ENCODE measurements at regions not wholly inside any gene's neighbourhood (a gene's known extent, or its start where the extent isn't known, plus 50 kb on each side); places are given as distances from the start of the nearest gene placed in this dataset.
"Not testable (repeated sequence)": the region's sequence is repeated elsewhere in the genome, so short reads cannot be mapped to it uniquely, and the experiment has no call there.

DNA sequence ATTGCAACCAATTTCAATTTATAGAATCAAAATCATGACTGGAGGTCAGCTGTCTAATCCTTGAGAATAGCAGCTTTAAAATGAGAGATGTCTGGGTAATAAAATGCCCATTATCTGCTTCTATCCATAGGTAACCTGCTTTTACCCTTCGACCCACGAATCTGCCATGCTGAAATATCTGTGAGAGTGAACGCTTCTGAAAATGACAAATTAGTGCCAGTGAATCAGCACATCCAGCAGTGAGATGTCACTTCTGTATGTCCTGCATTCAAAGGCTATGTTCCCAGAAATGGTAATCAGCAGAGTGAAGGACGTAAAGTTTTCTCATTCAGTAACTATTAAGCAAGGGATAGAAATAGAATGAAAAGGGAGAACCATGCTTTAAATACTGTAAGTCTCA is 532.4 kb upstream of the ITGA1 start:
- DNase-seq (ENCODE audit: low read depth), result no peak

DNA sequence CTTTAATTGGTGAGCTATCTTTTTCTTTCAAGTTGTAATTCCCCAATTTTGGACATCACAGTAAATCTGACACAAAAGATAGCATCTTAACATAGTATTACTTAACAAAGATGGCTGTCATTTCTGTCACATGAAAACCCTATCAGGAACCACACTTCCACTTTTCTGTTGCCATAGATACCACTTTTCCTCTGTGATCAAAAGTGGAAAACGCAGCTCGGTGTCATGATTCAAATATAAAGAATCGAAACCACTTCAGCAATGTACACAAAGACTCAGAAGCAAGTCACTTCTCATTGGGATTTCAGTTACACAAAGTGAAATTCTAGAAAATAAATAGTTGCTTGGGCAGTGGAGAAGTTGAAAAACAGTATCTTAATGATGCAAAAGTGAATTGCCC is 524.9 kb upstream of the ITGA1 start:
- DNase-seq (ENCODE audit: low read depth), result no peak

DNA sequence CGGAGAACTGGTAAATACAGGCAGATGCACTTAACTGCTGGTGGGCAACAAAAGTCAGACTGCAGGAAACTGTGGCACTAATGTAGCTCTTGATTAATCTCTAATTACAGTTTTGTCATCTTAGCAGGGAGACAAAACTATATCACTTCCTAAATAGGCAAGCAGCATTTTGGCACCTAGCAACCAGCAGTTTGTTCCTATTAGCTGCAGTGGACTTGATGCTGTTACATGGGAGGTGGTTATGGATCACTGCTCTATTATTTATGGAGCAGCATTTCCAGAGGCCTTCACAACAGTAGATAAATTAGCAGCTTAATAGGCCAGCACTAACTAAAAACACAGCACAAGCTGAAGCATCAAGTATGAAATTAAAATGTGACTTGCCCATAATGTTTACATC is 518.3 kb upstream of the ITGA1 start:
- no peak for DNase-seq (ENCODE audit: low read depth)

DNA sequence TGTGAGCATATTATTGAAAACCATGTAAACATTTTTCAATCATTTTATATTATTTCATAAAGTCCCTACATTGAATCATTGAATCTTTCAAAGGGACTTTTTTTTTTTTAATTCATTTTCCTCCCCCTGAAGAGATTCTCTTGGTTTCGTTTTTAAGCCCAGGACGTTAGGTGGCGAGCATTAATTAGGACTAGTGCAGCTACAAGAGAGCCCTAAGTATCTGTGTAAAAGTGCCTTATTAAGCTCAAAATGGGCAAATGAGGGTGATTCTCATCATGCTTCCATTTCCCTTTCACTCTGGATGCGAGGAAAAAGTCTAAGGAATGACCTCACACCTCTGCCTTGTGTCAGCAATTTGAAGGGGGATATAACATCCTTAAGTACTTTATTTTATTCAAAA is 517.9 kb upstream of the ITGA1 start:
- no peak for DNase-seq (ENCODE audit: low read depth)

DNA sequence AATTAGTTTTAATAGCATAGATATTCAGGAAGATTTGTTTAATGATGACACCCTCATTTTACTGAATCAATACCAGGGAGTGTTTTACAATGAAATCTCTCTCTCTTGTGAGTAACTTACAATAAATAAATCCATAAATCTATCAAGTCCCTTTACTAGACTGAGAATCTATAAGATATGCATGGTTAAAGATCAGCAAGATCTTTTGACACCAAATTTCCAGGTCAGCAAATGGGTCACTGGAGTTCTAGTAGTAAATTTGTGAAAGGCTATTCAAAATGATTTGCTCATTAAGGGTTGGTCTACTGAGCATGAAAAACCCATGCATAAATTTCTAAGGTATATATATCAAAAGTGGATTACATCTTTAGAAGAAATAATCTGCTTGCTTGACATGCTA is 512.1 kb upstream of the ITGA1 start:
- DNase-seq (ENCODE audit: low read depth), result no peak

DNA sequence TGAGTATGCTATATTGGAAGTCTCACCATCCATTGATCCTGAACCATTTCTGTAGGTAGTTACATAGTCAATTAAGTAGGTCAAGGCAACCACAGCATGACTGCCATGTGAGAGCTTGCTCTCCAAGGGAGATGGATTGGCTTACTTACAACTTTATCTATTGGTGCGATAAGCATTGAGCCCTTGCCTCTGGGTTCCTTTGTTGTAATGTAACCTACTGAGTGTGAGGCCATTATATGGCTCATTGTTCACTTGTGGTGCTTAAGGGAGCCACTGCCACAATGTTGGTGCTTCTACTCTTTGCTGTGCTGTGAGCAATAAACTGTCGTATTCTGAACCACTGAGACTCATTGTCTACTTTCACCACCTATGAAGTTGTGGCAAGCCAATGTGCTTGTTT is 510.6 kb upstream of the ITGA1 start:
- no peak for DNase-seq (ENCODE audit: low read depth)

DNA sequence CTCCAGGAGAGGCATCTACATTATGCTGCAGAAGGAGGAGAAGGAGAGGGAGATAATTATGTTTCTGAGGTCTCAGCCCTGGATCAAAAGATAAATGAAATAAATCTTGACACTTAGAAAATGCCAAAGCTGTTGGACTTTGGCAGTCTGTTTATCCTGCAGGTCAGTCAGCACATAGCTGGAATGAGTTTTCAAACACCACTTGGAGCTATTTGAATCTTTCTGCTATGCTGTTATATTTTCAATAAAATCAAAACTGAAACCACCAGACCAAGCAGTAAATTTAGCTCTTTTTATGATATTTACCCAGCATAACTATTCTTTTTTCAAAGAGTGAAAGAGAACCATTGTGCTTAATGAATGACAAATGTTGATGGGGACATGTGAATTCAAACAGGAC is 505.1 kb upstream of the ITGA1 start:
- DNase-seq (ENCODE audit: low read depth), result no peak

DNA sequence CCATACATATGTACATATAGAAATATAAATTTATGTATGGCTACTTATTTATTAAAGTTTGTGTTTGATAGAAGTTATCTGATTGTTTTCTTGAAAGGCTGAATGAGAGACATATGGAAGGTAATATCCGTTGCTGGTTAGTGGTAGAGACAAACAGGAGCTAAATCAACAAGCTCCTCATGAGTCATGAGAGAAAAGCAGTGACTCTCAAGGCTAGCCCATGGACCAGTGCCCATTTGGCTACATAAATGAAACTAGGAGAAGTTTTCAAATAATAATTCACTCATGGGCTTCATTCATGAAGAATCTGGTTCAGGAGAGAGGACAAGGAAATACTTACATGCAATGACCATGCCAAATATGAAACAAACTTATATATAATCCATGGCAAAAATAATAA is 504.5 kb upstream of the ITGA1 start:
- no peak for DNase-seq (ENCODE audit: low read depth)

DNA sequence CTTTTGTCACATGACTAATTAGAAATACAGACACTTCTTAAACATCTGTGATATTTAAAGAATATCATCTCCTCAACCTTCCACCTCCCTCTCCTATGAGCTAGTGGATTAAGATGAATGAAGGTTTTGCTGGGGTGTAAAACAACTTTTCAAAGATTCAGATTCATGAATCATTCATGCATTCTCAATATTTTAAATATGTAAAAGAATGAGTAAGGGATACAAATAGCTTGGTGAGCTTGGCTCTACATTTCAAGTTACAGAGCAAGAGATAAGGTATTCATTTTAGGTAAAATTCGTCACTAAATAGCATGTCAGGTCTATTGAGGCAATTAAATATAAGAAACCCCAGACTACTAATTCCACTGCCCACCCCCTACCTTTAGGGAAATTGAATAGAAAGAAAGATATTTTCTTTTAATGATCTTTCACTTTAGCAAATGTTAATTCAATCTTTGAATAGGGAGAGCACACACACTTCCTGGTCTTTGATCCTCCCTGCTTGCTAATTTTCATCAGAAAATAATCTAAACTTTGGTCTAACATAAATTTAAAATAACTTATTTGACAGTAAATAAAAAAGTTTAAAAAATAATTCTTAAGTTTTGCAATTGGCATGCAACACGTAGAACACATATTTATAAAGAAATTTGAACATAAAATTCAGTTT is 486.9 kb upstream of the ITGA1 start:
- no peak for DNase-seq (ENCODE audit: low read depth)

DNA sequence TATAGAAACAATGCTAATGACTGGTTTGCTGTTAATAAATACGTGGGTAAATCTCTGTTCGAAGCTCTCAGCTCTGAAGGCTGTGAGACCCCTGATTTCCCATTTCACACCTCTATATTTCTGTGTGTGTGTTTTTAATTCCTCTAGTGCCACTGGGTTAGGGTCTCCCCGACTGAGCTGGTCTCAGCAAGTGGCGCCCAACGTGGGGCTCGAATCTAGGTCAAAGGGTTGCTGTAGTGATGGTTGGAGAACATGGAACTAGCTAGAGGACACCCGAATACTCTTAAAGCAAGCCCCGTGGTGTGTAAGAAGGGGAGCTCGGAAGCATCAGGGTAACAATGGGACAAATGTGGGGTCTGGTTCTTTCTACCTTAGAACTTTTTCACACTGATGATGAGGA is 482.9 kb upstream of the ITGA1 start:
- not testable (repeated sequence) for DNase-seq (ENCODE audit: low read depth)

DNA sequence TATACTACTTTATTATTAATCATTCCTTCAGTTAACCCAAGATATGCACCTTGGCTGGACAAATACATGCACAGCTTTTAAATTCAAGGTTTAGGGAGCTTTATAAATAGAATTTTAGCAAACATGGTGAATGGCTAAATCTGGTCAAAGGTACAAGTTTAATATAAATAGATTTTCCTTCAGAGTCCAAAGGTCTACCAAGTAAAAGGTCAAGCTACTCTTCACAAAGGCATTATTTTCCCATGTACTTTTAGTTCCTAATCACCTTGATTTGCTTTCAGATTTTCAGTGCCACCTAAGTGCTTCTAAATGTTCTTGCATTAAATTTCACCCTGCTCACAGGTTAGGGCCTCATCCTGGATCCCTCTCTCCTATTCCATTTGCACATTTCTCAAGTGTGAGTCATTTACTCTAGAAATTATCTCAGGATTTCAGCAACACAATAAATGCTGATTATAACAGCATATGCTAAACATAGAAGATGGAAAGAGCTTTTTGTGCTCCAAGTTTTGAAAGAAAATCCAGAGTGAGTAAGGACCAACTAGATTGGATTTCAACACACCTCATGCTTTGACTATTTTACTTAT is 459.4 kb upstream of the ITGA1 start:
- DNase-seq (ENCODE audit: low read depth), result no peak

DNA sequence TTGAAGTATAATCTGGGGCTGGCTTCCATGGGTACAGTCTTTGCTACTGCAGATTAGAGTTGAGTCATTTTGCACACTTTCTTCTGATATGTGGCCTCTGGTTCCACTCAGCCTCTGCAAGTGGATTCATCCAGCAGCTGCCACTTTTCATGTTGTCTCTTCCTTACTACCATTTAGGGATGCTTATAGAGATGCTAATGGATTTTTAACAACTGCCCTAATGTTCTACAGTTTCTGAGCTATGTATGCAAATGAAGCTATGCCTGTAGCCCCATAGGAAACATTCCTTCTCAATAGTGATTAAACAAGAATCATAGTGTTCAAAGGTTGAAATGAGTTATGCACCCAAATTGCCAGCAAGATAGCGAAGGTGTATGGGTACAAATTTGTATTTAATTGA is 456.0 kb upstream of the ITGA1 start:
- no peak for DNase-seq (ENCODE audit: low read depth)

DNA sequence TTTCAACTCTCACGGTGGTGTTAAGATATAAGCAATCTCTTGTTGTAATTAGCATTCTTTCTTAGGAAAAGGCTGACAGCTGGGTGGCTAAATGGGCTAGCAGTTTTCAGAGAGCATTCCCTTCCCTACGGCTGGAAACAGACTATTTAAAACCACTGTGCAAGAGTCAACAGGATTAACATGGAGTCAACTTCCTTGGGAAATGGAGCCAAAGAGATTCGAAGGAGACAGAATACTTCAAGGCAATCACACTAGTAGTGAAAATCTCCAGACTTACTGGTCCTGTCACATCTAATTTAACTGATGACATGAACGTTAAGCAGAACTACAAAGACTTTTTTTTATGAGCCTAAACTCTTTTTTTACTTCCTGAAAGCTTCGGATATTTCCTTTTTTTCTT is 453.3 kb upstream of the ITGA1 start:
- no peak for DNase-seq (ENCODE audit: low read depth)

DNA sequence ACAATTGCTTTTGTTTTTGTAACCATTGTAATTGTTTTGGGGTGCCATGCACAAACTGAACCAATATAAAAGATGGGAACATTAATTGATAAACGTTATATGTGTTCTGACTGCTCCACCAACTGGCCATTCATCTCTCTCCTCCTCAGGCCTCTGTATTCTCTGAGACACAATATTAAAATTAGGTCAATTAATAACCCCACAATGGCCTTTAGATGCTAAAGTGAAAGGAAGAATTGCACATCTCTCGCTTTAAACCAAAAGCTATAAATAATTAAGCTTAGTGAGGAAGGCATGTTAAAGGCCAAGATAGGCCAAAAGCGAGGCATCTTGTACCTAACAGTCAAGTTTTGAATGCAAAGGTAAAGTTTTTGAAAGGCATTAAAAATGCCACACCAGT is 448.4 kb upstream of the ITGA1 start:
- DNase-seq (ENCODE audit: low read depth), result no peak

DNA sequence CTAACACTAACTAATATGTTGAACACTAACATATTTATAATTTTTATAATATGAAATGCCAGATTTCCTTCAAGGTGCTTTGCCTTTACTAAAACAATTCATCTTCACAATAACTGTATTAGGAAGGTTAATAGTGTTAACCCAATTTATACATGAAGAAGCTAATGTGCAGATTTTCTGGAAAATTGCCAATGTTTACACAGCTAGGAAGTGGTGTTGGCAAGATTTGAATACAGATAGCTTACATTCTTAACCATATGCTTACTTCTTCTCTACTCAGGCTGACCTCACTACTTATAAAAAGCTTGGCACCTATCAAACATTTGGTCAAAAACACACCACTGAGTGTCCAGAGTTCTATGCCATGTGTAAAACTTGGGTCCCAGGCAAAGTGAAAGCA is 445.4 kb upstream of the ITGA1 start:
- no peak for DNase-seq (ENCODE audit: low read depth)

DNA sequence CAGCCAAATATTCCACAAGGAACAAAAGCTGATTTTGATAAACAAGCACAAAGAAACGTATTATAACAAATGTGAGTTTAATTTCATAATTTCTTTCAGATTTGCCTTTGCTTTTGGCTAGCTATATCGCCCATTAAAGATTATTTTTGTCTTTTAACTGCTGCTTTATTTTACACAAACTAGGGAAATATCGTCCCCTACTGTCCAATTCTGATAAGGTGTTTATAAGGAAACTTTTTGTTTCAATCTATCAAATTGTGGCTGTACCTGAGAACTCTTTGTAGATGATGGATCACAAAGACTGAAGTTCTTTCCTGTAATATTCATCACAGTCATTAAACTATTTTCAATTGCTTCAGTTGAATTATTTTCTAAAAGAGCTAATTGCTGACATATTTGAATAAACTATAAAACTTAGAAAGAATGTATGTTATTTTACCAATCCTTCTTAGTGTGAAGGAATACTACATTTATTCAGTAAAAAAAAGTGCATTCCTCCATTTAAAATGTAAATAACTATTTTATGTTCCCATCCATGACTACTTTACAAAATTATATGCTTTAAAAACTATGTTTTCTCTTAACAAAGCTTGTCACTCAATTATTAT is 431.3 kb upstream of the ITGA1 start:
- no peak for DNase-seq (ENCODE audit: low read depth)

DNA sequence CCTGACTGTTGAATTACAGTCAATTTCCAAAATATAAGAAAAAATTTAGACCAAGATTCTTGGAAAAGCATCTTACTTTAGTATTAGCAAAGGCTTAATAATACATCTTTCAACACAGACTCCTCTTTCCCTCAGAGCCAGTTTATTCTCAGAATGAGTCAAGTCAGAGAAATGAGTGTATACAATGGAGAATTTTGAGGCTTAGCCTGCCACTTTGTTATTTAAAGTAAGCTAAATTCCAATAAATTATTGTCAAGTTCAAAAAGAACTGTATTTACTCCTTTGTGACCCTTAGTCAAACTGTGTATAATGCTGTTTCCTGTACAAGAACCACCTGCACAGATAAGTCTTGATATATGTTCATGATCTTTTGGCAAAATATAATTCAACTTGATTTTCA is 428.5 kb upstream of the ITGA1 start:
- DNase-seq (ENCODE audit: low read depth), result no peak

DNA sequence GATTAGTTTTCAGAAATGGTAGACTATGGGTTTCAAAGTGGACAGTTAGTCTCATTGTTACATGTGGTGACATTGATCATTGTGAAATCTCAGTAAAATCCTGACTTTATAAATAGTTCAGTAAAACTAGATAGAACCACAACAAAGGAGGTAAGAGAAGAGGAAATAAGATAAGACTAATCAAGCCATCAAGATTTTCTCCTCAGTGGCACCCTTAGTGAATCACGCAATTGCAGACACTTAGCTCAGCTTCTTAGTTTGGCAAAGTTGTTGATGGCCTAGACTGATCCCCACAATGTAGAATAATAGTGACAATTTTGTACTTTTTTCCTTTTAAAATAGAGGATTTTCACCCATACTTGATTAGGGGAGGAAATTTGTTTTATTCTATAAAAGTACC is 426.7 kb upstream of the ITGA1 start:
- no peak for DNase-seq (ENCODE audit: low read depth)

DNA sequence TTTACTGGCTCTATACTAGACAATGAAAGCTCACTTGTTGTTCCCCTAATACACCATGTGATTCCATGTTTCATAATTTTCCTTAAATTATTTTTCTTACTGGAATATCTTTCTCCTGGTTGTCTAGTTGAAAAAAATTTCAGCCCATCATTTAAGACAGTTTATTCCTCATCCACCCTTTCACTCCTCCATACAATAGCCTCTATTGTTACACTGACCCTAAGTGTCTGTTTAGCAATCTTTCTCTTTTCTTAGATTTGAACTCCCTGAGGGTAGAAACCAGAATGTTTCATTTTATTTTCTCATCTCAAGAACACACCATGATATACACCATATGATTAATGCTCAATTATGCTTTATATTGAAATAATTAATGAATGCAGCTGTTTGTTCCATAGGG is 413.4 kb upstream of the ITGA1 start:
- no peak for DNase-seq (ENCODE audit: low read depth)

DNA sequence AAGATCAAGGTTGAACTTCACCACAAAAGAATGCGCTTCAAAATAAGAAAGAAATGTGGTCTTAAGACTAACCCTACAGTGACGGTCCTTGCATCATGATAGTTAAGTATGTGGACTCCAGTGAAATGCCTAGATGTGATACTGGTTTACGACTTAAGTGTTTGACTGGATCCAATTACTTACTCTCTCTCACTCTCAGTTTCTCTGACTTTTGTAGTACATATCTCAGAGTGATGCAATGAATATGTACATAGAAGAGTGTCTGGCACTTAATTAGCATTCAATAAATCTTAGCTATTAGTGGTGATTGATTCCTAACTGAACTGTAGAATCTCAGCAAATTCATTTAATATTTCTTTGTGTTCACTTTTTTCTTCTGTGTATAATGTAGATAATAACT is 411.7 kb upstream of the ITGA1 start:
- DNase-seq (ENCODE audit: low read depth), result no peak

DNA sequence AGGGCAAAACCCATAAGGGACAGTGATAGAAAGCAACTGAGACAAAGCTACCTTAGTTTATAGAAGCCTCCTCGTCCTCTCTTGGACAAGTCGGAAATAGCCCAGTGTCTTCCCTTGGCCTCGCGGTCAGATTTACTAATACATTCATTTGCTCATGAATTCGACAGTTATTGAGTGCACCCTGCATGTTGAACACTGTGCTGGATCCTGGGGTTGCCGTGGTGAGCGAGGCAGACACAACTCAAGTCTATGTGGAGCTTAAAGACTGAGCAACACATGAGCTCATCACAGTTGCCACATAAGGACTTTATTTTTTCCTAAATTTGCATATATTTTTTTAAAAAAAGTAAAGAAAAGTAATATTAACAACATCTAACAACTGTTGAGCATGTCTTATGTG is 411.1 kb upstream of the ITGA1 start:
- DNase-seq (ENCODE audit: low read depth), result no peak

DNA sequence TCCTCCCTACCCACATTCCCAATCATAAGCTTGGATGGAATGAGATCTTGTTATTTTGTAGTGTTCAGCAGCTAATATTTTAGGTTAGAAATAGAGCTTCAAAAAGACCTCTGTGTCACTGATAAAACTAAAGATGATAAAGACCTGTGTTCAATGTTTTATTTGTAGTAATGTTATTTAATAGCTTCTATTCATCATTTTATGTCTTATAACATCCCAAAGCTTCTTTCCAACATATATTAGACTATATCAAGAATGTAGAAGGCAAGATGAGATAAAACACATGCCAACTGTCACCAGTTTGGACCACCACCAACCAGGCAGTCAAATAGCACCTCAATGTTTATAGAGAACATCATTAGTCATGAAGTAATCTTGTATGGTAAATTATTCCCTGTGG is 409.5 kb upstream of the ITGA1 start:
- no peak for DNase-seq (ENCODE audit: low read depth)

DNA sequence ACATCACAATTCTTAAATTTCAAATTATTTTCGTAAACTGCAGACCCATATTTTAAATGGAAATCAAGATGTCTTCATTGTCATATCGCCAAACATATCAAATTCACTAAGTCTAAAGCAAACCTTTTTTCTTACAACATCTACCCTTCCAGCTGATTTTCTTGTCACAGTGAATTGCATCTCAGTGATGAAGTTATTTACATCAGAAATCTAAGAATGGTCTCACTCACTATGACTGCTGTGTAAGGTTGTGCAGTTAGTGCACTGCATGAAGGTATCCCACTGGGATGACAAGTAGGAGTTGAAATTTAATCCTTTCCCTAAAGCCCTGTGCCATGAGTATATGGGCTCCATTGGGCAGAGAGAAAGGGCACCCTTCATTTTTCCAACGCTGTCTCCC is 399.4 kb upstream of the ITGA1 start:
- DNase-seq (ENCODE audit: low read depth), result no peak

DNA sequence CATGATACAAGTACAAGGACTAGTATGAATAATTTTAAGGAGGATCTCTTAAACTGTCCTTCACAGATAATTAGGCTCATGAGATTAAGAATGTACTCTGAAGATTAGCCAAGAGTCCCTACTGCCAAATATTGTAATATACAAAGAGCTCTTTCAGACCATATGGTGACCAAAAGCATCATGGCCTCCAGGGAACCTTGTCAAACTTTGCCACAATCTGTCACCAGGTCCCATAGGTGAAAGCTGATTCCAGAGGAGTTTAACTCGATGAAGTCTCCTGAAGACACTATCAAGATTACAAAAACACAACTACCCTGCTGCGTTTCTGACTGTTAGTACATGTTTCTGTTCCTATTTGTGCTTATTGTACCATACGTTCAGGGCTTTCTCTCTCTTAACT is 395.4 kb upstream of the ITGA1 start:
- no peak for DNase-seq (ENCODE audit: low read depth)

Measured in stimulated activated CD8-positive, alpha-beta memory T cell treated with anti-CD3 and anti-CD28 coated beads, Interleukin-12 subunit alpha, Interleukin-12 subunit beta, amount 100 ng/mL, for 1 hour (primary cell).